ENCODE measurements at regions not wholly inside any gene's neighbourhood (a gene's known extent, or its start where the extent isn't known, plus 50 kb on each side); places are given as distances from the start of the nearest gene placed in this dataset.

DNA sequence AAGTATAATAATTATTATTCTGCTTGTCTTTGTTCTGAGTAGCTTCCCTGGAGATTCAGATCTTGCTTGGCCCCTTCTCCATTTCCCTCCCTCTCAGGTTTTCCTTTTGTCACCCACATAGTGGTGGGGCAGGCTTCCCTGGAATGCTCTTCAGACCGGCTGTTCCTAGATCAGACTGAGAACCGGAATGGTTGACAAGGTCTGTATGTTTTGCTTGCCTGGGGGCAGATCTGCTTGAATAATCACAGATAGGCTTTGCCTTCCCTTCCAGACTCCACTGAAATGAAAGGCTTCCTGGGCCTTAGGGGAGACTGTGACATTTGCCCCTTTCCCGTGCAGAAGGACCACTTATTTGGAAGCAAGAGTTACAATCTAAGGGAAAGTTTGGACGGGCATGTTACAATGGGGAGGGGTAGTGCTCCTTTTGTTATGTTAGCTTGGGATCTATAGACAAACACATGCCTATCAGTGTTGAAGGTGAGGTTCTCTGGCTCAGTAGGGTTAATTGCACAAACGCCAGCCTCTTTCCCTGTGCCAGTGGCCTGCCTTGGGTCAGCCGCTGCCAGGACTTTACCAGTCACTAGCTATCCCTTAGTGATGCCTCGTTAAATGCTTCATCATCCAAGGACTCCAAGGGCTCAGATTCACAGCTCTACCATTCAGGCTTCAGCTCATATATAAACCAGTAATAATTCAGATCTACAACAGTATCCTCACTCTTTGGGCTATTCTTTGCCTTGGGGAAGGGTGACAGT is 178.6 kb downstream of the SNAPC1 start:
- DNase-seq (ENCODE audit: low read depth in 2 of 3, low spot score in 2 of 3) = no peak

DNA sequence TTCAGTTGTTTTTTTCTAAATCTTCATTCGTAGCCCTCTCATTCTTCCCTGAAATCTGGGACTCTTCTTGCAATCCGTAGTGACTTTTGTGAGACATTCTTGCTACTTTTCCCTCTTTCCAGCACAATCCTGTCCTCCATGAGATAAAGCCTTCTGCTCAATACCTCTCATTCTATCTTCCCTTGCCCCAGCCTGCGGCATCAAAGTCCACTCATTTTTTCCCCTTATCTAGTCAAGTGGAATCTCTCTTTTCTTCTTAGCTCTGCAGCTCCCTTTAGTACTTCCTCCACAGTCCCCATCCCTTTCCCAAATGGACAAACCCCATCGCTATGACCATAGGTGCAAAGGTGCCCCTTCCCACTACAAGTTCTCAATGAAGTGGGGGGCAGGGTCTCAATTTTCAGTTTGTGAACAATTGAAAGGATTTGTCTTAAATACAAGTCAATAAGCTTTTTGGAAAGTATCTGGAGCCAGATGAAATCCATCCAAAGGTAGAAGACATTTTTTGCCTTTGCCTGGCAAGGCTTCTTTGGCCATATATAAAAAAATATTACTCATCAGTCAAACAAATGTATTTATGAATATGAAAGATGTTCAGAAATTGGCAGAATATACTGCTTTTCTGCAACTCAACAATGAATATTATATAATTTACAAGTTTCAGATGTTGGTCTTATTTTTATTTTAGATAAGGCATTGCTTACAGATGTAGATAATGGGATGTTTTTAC is 179.4 kb downstream of the SNAPC1 start:
- DNase-seq (ENCODE audit: low read depth in 2 of 3, low spot score in 2 of 3) = no peak

DNA sequence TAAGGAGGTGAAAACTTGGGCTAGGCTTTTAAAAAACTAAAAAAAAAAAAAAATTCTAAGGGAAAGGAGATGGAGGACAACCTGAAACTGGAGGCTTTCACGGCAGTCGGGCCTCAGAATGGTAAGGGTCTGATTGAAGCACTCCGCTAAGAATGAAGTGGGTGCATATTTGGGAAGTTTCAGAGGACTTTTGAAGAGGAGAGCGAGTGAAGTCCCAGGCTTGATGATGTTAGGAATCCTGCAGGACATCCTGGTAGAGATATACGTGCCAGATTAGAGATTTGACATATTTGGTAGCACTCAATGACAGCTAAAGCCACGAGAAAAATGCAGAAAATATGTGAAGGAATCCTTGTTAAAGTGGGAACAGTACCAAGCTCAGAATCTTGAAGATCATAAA is 186.2 kb downstream of the SNAPC1 start:
- no peak for DNase-seq (ENCODE audit: low read depth in 2 of 3, low spot score in 2 of 3)

DNA sequence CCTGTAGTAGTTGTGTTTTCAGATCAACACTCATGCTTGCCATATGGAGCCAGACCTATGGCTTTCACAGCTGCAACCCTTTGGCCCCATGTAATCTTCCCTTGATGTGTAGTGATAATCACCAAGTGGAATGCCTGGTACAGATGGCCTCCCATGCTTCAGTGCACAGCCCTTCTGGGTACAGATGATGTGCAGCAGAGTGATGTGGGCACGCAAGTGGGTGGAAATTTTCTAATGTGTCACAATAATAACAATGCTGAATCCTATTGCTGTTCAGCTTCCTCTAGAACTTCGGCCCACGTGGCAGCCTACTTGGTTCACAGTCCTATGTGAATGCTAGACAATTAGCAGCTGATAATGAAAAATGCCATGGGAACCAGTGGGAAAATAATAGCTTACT is 188.1 kb downstream of the SNAPC1 start:
- no peak for DNase-seq (ENCODE audit: low read depth in 2 of 3, low spot score in 2 of 3)

DNA sequence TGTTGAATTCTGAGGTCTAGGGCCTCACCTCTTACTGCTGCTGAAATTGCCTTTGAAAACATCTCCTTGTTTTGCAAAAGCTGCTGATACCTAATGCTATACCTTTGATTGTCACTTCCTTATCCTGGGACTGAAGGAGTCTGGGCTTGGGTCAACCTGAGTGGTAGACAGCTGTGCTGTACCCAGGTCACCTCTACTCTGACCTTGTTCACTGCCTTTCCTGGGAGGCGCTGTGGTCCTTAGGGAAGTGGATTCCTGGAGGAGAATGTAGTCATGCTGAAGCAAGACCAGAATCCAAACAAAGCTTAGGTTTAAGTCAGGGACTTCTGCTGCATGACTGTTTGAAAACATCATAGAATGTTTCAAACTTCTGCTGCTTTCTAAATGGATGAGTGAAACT is 191.4 kb downstream of the SNAPC1 start:
- DNase-seq (ENCODE audit: low read depth in 2 of 3, low spot score in 2 of 3) = no peak

DNA sequence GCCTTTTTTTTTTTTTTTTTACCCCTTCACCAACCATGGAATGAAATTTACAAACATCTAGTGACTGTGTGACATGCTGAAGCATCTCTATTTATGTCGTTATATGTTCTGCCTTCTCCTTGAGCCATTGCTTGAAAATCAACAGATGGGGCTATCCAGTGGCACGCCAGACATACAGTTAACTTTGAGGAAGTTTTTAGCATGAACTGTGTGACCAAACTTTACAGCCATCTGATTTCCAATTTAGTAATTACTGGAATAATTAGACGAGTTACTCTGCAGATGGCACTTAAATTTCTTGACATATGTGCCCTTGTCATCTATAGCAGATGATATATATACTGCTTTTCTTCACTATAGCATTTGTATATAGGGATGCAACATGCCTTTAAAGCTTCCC is 192.1 kb downstream of the SNAPC1 start:
- DNase-seq (ENCODE audit: low read depth in 2 of 3, low spot score in 2 of 3) = no peak

DNA sequence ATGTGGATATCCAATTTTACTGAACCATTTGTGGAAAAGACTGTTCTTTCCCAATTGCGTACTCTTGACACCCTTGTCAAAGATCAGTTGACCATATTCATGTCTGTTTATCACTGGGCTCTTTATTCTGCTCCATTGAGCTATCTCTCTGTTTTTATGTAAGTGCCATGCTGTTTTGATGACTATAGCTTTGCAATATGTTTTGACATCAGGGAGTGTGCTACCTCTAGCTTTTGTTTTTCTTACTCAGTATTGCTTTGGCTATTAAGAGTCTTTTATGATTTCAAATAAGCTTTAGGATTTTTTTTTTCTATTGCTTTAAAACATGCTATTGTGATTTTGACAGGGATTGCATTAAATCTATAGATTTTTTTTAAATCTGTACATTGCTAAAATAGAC is 194.3 kb downstream of the SNAPC1 start:
- no peak for DNase-seq (ENCODE audit: low read depth in 2 of 3, low spot score in 2 of 3)

DNA sequence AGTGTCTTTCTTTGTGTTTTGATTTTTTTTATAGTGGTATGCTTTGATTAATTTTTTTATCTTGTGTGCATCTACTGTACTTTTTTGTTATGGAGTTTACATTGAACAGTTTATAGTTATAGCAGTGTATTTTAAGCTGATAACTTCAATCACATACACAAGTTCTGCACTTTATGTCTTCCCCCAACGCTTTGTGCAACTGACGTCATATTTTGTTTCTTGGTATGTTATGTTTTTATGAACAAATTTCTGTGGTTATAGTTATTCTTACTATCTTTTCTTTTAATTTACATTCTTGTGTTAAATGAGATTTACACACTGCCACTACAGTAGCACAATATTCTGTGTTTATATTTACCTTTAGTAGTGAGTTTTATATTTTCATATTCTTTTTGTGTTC is 197.1 kb downstream of the SNAPC1 start:
- no peak for DNase-seq (ENCODE audit: low read depth in 2 of 3, low spot score in 2 of 3)

DNA sequence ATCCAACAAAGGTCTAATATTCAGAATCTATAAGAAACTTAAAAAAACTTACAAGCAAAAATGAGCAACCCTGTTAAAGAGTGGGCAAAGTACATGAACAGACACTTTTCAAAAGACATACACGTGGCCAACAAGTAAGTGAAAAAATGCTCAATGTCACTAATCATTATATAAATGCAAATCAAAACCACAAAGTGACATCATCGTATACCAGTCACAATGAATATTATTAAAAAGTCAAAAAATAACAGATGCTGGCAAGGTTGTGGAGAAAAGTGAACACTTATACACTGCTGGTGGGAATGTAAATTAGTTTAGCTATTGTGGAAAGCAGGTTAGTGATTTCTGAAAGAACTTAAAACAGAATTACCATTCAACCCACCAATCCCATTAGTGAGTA is 199.1 kb downstream of the SNAPC1 start:
- DNase-seq (ENCODE audit: low read depth in 2 of 3, low spot score in 2 of 3) = no peak

DNA sequence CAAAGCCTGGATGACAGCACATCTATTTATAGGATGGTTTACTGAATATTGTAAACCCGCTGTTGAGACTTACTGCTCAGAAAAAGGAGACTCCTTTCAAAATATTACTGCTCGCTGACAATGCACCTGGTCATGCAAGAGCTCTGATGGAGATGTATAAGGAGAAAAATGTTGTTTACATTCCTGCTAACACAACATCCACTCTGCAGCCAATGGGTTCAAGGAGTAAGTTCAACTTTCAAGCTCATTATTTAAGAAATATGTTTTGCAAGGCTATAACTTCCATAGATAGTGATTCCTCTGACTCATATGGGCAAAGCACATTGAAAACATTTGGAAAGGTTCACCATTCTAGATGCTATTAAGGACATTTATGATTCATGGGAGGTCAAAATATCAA is 201.7 kb downstream of the SNAPC1 start:
- no peak for DNase-seq (ENCODE audit: low read depth in 2 of 3, low spot score in 2 of 3)

DNA sequence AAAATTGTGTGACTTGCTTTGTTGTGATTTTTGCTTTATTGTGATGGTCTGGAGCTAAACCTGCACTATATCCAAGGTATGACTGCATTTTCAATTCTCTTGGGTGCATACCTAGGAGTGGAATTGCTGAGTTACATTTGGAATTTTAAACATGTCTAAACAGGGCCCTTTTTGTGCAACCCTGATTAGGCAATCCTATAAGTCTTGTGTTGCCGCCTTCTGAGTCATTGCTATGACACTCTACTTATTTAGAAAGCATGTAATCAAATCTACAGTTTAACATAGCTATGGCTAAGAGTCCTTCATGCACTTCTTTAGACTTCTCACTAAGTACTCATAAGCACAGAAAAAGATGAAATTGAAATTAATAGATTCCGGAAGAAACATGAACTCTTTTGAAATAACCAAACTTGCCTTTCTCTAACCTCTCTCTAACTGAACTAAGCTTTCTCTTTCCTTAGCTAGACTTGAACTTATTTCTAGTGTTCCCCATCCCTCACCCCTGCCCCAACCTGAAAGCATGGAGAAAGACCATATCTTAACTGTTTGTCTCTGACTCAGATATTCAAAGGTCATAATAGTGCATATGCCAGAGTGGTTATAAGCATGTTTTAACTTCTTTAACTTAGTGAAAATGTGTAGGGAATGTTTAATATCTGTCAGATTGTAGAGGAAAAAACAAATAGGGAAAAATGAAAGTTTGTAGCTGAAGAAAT is 203.0 kb downstream of the SNAPC1 start:
- no peak for DNase-seq (ENCODE audit: low read depth in 2 of 3, low spot score in 2 of 3)

DNA sequence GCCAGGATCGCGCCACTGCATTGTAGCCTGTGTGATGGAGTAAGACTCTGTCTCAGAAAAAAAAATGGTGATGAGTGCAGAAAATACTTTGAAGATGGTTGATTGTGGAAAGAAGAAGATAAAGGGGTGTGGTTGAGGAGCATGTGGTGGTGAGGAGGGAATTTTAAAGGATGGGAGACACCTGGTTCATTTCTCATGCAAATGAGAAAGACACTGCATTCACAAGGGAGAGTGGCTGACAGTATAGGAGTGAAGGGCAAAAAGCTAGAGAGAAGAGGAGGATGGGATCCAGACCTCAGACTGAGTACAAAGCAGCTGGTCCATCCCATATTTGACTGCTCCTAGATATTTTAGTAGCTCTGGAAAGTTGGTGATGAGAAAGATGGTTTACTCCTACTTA is 206.0 kb downstream of the SNAPC1 start:
- no peak for DNase-seq (ENCODE audit: low read depth in 2 of 3, low spot score in 2 of 3)

DNA sequence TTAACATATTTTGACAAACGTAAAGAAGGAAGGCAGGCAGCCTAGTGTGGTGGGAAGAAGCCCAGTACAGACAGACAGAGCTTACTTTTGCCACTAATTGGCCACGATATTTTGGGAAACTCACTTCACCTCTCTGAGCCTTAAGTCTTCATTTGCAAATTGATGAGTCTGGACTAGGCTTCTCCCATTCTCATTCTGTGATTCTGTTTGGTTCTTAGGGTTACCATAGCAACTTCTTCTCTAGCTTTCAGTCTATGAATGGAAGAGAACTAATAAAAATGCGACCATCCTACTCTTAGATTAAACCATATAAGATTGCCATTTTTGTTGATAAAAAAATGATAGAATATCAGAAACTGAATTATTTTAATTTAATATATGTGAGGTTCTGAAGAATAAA is 210.5 kb downstream of the SNAPC1 start:
- no peak for DNase-seq (ENCODE audit: low read depth in 2 of 3, low spot score in 2 of 3)

DNA sequence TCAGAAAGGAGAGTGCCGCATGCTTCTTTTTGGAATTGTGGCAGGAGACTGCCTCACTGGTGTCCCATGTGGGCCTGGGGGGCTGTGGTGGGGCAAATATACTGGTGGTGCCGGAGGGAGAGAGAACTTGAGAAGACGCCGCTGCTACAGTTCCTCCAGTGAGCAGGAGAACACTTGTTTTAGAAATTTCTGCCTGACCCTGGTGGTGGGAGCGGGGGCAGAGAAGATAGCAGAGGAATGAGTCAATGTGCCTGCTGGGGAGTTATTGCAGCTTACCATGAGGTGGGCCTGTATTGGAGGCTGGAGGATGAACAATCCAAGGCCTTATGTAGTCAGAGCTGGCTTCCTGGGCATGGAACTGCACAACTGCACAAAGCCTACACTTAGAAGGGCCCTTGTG is 211.8 kb downstream of the SNAPC1 start:
- no peak for DNase-seq (ENCODE audit: low read depth in 2 of 3, low spot score in 2 of 3)

DNA sequence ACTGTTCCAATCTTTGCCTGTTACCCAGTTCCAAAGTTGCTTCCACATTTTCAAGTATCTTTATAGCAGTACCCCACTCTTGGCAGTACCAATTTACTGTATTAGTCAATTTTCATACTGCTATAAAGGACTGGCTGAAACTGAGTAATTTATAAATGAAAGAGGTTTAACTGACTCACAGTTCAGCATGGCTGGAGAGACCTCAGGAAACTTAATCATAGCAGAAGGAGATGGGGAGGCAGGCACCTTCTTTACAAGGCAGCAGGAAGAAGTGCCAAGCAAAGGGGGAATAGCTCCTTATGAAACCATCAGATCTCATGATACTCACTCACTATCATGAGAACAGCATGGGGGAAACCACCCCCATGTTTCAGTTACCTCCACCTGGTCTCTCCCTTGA is 215.0 kb downstream of the SNAPC1 start:
- no peak for DNase-seq (ENCODE audit: low read depth in 2 of 3, low spot score in 2 of 3)

DNA sequence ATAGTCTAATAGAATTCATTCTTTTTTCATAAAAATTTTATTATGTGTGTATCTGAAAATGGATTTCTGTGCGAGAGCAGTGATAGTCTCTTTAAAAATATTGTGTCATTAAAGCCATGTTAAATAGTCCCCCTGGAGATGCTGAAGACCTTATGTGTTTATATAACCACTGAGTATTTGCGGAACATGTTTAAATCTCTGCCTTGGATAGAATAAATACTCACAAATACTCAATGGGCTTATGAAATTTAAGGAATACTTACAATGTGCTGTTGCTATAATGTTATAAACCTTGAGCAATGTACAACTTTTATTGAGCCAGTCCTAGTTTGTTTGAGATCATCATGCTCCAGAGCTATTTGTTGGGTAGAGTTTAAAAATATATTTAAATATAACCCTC is 226.0 kb downstream of the SNAPC1 start:
- DNase-seq (ENCODE audit: low read depth in 2 of 3, low spot score in 2 of 3) = no peak

DNA sequence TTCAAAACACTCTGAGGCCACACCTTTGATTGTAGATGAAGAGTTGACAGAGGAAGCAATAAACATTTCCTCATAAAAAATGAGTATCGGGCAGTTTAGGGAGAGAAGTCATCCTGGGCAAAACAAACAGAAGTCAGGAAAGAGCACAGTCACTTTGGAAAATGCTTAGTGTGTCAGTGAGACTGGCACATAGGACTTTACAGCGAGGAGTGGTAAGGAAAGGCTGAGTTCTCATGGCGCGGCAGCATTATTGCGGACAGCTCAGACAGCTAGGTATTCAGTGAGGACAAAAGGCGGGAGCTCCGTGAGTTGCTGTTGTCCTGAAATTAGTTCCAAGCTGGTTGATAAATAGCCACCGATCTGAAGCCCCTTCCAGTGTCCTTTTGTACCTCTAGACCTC is 229.9 kb downstream of the SNAPC1 start:
- DNase-seq (ENCODE audit: low read depth in 2 of 3, low spot score in 2 of 3) = no peak

DNA sequence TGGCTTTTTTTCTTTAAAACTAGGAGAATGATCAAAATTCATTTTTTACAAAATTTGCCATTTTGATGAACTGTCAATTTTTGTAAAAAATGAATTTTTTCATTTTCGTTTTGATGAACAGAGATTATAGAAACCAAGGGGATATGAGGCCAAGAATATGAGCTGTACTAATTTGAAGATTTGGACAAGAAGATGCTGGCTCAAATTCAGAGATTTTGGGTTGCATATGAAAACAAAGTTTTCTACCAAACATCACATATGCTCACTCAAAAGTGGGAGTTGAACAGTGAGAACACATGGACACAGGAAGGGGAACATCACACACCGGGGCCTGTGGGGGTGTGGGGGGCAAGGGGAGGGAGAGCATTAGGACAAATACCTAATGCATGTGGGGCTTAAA is 230.7 kb downstream of the SNAPC1 start:
- DNase-seq (ENCODE audit: low read depth in 2 of 3, low spot score in 2 of 3) = no peak

DNA sequence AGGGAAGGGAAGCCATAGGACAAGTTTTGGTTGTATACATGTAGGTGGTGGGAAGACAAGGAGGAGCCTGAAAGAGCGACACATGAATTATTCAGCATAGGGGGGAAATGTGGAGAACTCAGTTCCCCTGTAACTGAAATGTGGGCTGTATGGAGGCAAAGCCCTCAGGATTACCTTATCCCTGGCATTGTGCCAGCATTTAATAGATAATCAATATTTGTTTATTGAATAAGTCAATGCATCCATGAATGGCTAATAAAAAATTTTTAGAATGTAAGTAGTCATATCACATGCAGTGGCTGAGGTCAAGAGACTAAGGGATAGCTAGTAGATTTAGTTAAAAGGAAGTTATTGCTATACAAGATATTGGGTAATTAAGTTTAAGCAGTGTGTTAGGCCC is 232.4 kb downstream of the SNAPC1 start:
- DNase-seq (ENCODE audit: low read depth in 2 of 3, low spot score in 2 of 3) = no peak

DNA sequence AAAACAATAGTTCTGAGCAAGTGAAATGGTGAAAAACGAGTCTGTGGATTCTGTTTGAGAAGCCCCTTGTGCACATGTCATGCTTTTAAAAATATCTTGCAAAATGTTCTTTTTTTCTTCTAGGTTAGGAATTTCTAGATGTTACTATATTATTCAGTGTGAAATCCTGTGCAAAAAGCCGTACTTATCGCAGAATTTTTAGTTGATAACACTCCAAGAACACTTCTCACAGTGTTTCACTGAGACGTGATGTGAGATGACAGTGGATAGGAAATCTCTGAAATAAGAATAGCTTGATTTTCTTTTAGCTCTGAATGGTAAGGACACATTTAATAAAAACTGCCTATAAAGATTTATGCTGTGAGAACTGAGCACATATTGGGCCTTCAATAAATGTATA is 234.5 kb downstream of the SNAPC1 start:
- no peak for DNase-seq (ENCODE audit: low read depth in 2 of 3, low spot score in 2 of 3)

DNA sequence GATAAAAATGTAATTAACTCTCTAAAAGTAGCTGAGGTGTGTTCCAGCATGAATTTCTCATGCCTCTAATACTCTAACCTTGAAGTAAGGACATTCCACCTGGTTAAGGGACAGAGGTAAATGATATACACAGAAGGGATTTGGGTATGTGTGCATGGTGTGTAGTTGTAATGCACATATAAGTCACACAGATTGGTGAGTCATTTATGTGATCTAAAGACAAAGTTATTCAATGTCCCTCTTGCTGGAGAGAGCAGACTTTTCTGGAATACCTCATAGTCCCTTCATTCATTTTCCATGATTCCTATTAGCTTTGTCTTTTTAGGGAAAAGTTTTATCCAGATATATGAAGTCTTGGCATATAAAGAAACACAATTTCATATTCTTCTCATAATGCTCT is 234.9 kb downstream of the SNAPC1 start:
- no peak for DNase-seq (ENCODE audit: low read depth in 2 of 3, low spot score in 2 of 3)

DNA sequence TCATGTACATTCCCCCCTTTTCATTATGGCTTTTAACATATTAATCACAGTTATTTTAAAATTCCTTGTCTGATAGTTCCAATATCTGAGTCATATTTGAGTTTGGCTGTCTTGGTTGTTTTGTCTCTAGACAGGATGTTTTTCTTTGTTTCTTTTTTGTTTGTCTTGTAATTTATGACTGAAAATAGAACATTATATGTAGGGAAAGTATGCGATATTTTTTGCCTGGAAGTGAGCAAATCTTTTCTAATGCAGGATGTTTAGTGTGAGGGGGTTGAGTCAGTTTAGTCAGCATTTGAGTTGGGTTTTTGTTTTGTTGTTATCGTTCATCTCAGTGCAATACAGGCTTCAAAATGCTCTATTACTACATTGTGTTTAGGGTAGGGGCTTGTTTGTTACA is 239.7 kb downstream of the SNAPC1 start:
- no peak for DNase-seq (ENCODE audit: low read depth in 2 of 3, low spot score in 2 of 3)

Measured in hematopoietic multipotent progenitor cell (in vitro differentiated cells).